SH-SY5Y (cell line): ENCODE measurements at regions not wholly inside any gene's neighbourhood (a gene's known extent, or its start where the extent isn't known, plus 50 kb on each side); places are given as distances from the start of the nearest gene placed in this dataset.

Experiments
- GATA2 ChIP-seq: IDR thresholded peaks from 2 replicates; pipeline ENCODE4 v1.6.1; 2011; ENCODE audit warnings: mild to moderate bottlenecking, low read depth, low read length
- GATA3 ChIP-seq: IDR thresholded peaks from 2 replicates; pipeline ENCODE4 v1.6.1; 2011; ENCODE audit warnings: low read depth, mild to moderate bottlenecking, low read length, moderate library complexity

DNA sequence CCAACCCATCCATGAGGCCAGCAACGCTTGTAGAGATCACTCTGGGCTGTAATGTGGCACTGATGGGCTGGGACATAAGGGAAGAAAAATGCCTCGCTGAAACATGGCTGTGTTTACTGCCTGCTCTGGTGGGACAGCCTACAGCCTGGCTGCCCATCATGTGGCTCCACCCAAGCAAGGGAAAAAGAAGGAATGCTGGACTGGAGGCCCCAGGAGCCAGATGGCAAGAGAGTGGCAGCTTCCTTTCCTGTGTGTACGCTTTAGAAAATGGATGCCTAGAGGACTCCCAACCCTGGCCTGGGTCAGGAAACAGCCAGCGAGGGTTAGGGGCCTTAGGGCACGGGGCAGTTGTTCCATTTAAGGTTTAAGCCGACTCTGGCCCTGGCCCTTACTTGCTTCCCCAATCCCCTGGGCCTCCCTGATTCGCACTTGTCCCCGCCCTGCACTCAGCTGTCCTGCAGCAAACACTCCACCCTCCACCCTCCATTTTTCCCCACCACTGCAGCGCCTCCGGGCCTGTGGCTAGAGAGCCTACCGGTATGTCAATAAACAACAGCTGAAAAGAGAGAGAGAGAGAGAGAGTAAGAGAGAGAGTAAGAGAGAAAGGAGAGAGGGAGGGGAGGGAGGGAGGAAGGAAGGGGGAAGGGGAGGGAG lies 819.4 kb downstream of the SEMA5A start:
- TF ChIP-seq GATA2 (no peak), GATA3 (no peak)
